Peyer's patch (tissue), 4 donors: ENCODE measurements at regions not wholly inside any gene's neighbourhood (a gene's known extent, or its start where the extent isn't known, plus 50 kb on each side); places are given as distances from the start of the nearest gene placed in this dataset.

Experiments
- DNase-seq, 3 donors: peaks; one replicate each; pipeline ENCODE4 v3.0.0-alpha.2; 2017 to 2019
- H3K27ac ChIP-seq, 4 donors: fragments of 200-600 bp; sonication (generic); one replicate each; pipeline ENCODE4 v1.5.1; 2016 to 2019
- H3K27me3 ChIP-seq, 2 donors: fragments of 200-600 bp; sonication (generic); one replicate each; pipeline ENCODE4 v1.5.1; 2019
- H3K36me3 ChIP-seq, 3 donors: fragments of 200-600 bp; sonication (generic); one replicate each; pipeline ENCODE4 v1.5.1; 2016 to 2019
- H3K4me1 ChIP-seq, 4 donors: fragments of 200-600 bp; sonication (generic); one replicate each; pipeline ENCODE4 v1.5.1; 2016 to 2019
- H3K4me3 ChIP-seq, 4 donors: fragments of 200-600 bp; sonication (generic); 1 replicate in 3 of 4; 2 replicates in 1 of 4; pipeline ENCODE4 v1.5.1; 2016 to 2019; ENCODE audit warnings: mild to moderate bottlenecking in 1 of 4
- H3K9me3 ChIP-seq, 4 donors: fragments of 200-600 bp; sonication (generic); one replicate each; pipeline ENCODE4 v1.5.1; 2016 to 2019; ENCODE audit warnings: mild to moderate bottlenecking in 1 of 4
- CTCF ChIP-seq, 6 experiments: fragments of 450-650 bp in 4 of 6; fragments of 200-600 bp in 2 of 6; sonication (generic) in 1 of 6; IDR thresholded peaks; one replicate each; pipeline ENCODE4 v1.5.1; 2017 to 2019; ENCODE audit warnings: antibody characterized with exemption in 6 of 6, mild to moderate bottlenecking in 3 of 6, moderate library complexity in 1 of 6
- POLR2A ChIP-seq, 2 donors: fragments of 450-650 bp; IDR thresholded peaks; one replicate each; pipeline ENCODE4 v1.5.1; 2017; ENCODE audit warnings: antibody characterized with exemption in 2 of 2, mild to moderate bottlenecking in 2 of 2, moderate library complexity in 2 of 2

- TF ChIP-seq CTCF (IDR thresholded peaks at IDR 0.05), result no peak
- TF ChIP-seq POLR2A (IDR thresholded peaks at IDR 0.05), result no peak
- Histone ChIP-seq H3K27me3 (no peaks in the 10 kb centered on the region), H3K4me1 (no peaks in the 10 kb centered on the region), H3K9me3 (no peaks in the 10 kb centered on the region), H3K27ac (no peak overlapping the region), H3K36me3 (no peaks in the 10 kb centered on the region), H3K4me3 (no peak overlapping the region)
- no peak for DNase-seq
Measured at GRCh38 chrY:15440696-15441408, 916.5 kb downstream of the NLGN4Y start.

GRCh38 chrY:15441878-15442277 is 917.5 kb downstream of the NLGN4Y start:
- DNase-seq, result no peak
- no peaks in the 10 kb centered on the region for H3K9me3 ChIP-seq
- no peak overlapping the region for H3K27ac ChIP-seq
- no peaks in the 10 kb centered on the region for H3K36me3 ChIP-seq
- no peaks in the 10 kb centered on the region for H3K4me1 ChIP-seq
- no peak overlapping the region for H3K4me3 ChIP-seq
- H3K27me3 ChIP-seq, result no peaks in the 10 kb centered on the region
- TF ChIP-seq CTCF (IDR thresholded peaks at IDR 0.05), result no peak
- no peak for TF ChIP-seq POLR2A (IDR thresholded peaks at IDR 0.05)

- no peak overlapping the region for H3K27ac ChIP-seq
Measured at GRCh38 chrY:15445871-15446270, 921.5 kb downstream of the NLGN4Y start.

GRCh38 chrY:15446861-15447260 is 922.5 kb downstream of the NLGN4Y start:
- Histone ChIP-seq H3K4me1 (no peaks in the 10 kb centered on the region), H3K9me3 (no peaks in the 10 kb centered on the region), H3K27ac (no peak overlapping the region), H3K36me3 (no peaks in the 10 kb centered on the region), H3K27me3 (no peaks in the 10 kb centered on the region), H3K4me3 (no peak overlapping the region)
- TF ChIP-seq CTCF (IDR thresholded peaks at IDR 0.05), result no peak
- no peak for TF ChIP-seq POLR2A (IDR thresholded peaks at IDR 0.05)
- DNase-seq, result no peak

More at GRCh38 chrY:15445871-15446270, 921.5 kb downstream of the NLGN4Y start:
- no peaks in the 10 kb centered on the region for H3K4me1 ChIP-seq
- no peaks in the 10 kb centered on the region for H3K36me3 ChIP-seq
- H3K27me3 ChIP-seq, result no peaks in the 10 kb centered on the region
- no peak for DNase-seq
- TF ChIP-seq POLR2A (IDR thresholded peaks at IDR 0.05) (no peak), CTCF (IDR thresholded peaks at IDR 0.05) (no peak)
- no peak overlapping the region for H3K4me3 ChIP-seq
- H3K9me3 ChIP-seq, result no peaks in the 10 kb centered on the region

GRCh38 chrY:15447959-15448358 is 923.6 kb downstream of the NLGN4Y start:
- Histone ChIP-seq H3K9me3 (no peaks in the 10 kb centered on the region), H3K4me1 (no peaks in the 10 kb centered on the region), H3K27me3 (no peaks in the 10 kb centered on the region), H3K4me3 (no peak overlapping the region), H3K27ac (no peak overlapping the region), H3K36me3 (no peaks in the 10 kb centered on the region)
- no peak for DNase-seq
- no peak for TF ChIP-seq CTCF (IDR thresholded peaks at IDR 0.05)
- no peak for TF ChIP-seq POLR2A (IDR thresholded peaks at IDR 0.05)
